Dermis microvascular lymphatic vessel endothelial cell (primary cell): ENCODE measurements at regions not wholly inside any gene's neighbourhood (a gene's known extent, or its start where the extent isn't known, plus 50 kb on each side); places are given as distances from the start of the nearest gene placed in this dataset.
"Not testable (repeated sequence)": the region's sequence is repeated elsewhere in the genome, so short reads cannot be mapped to it uniquely, and the experiment has no call there.

Experiments
- DNase-seq, 2 donors: peaks; one replicate each; pipeline versions ENCODE4 v3.0.0 to v3.0.0-alpha.2; 2010; ENCODE audit warnings: low read depth in 2 of 2

- no peak for DNase-seq
Observed at GRCh38 chr5:153360860-153361259, 129.6 kb upstream of the GRIA1 start.

- no peak for DNase-seq
Observed at GRCh38 chr5:153361735-153362409, 128.6 kb upstream of the GRIA1 start.

GRCh38 chr5:153365547-153365946, 124.9 kb upstream of the GRIA1 start:
- no peak for DNase-seq

GRCh38 chr5:153367466-153367865, 123.0 kb upstream of the GRIA1 start:
- DNase-seq = no peak

GRCh38 chr5:153372425-153373129, 117.9 kb upstream of the GRIA1 start:
- no peak for DNase-seq

- DNase-seq = no peak
Observed at GRCh38 chr5:153373130-153373498, 117.4 kb upstream of the GRIA1 start.

- DNase-seq = not testable (repeated sequence)
Observed at GRCh38 chr5:153381630-153382029, 108.8 kb upstream of the GRIA1 start.

- no peak for DNase-seq
Observed at GRCh38 chr5:153390569-153390968, 99.9 kb upstream of the GRIA1 start.

- no peak for DNase-seq
Observed at GRCh38 chr5:153399595-153399994, 90.9 kb upstream of the GRIA1 start.

- no peak for DNase-seq
Observed at GRCh38 chr5:153400931-153401330, 89.5 kb upstream of the GRIA1 start.

- no peak for DNase-seq
Observed at GRCh38 chr5:153402550-153402949, 87.9 kb upstream of the GRIA1 start.

GRCh38 chr5:153403470-153403869, 87.0 kb upstream of the GRIA1 start:
- no peak for DNase-seq

GRCh38 chr5:153404747-153405146, 85.7 kb upstream of the GRIA1 start:
- no peak for DNase-seq

GRCh38 chr5:153421676-153422075, 68.8 kb upstream of the GRIA1 start:
- DNase-seq = no peak

GRCh38 chr5:153425914-153426313, 64.6 kb upstream of the GRIA1 start:
- no peak for DNase-seq

- DNase-seq = no peak
Observed at GRCh38 chr5:153429761-153430380, 60.6 kb upstream of the GRIA1 start.

- DNase-seq = no peak
Observed at GRCh38 chr5:153432583-153432982, 57.9 kb upstream of the GRIA1 start.

- DNase-seq = no peak
Observed at GRCh38 chr5:153437251-153437650, 53.2 kb upstream of the GRIA1 start.

GRCh38 chr5:153439130-153439529, 51.3 kb upstream of the GRIA1 start:
- no peak for DNase-seq
